ENCODE measurements at regions not wholly inside any gene's neighbourhood (a gene's known extent, or its start where the extent isn't known, plus 50 kb on each side); places are given as distances from the start of the nearest gene placed in this dataset.

- TF ChIP-seq POLR2A (IDR thresholded peaks at IDR 0.05; ENCODE audit: insufficient read depth in 1 of 2, low read depth in 2 of 2, low read length in 2 of 2) (no peak), ZNF770 (CRISPR knock-in tag; IDR thresholded peaks at IDR 0.05) (no peak), ZNF124 (CRISPR knock-in tag; IDR thresholded peaks at IDR 0.05) (no peak), ZNF33B (CRISPR knock-in tag; IDR thresholded peaks at IDR 0.05) (no peak), CHD2 (IDR thresholded peaks at IDR 0.05; ENCODE audit: low read depth, low read length) (no peak), CEBPB (IDR thresholded peaks at IDR 0.05; ENCODE audit: borderline replicate concordance, low read depth, low read length) (no peak), ZFP91 (CRISPR knock-in tag; IDR thresholded peaks at IDR 0.05; ENCODE audit: borderline replicate concordance) (no peak)
Measured at GRCh38 chr5:167575330-167575729, 716.1 kb upstream of the WWC1 start.
